HUDEP-2 (cell line): ENCODE measurements at regions not wholly inside any gene's neighbourhood (a gene's known extent, or its start where the extent isn't known, plus 50 kb on each side); places are given as distances from the start of the nearest gene placed in this dataset.
A peak's percentile ranks its signal among the peaks of the same experiment; 100 is the strongest.
"Not testable (repeated sequence)": the region's sequence is repeated elsewhere in the genome, so short reads cannot be mapped to it uniquely, and the experiment has no call there.

Experiments used
- DNase-seq, 76 experiments: peaks; one replicate each; lab custom pipeline; 2025; ENCODE audit not compliant: unreplicated experiment in 76 of 76; lab: John Stamatoyannopoulos, UW

- DNase-seq: peak in 42 of 76 experiments; percentile 0 to 55 (median 6)
Observed at GRCh38 chrX:89350024-89350423, 571.7 kb upstream of the TGIF2LX start.

GRCh38 chrX:89369904-89370303 is 551.8 kb upstream of the TGIF2LX start:
- DNase-seq: not testable (repeated sequence)

- DNase-seq: peak in 59 of 76 experiments; percentile 0 to 66 (median 24)
Observed at GRCh38 chrX:89393004-89393403, 528.7 kb upstream of the TGIF2LX start.

GRCh38 chrX:89402818-89403217 is 518.9 kb upstream of the TGIF2LX start:
- DNase-seq: not testable (repeated sequence)

GRCh38 chrX:89405148-89405547 is 516.6 kb upstream of the TGIF2LX start:
- peak in 6 of 76 experiments; percentile 0 to 5 (median 1) for DNase-seq

- not testable (repeated sequence) for DNase-seq
Observed at GRCh38 chrX:89416930-89417329, 504.8 kb upstream of the TGIF2LX start.

GRCh38 chrX:89432652-89433231 is 489.0 kb upstream of the TGIF2LX start:
- not testable (repeated sequence) for DNase-seq
